HG02852 (cell line): ENCODE measurements at regions not wholly inside any gene's neighbourhood (a gene's known extent, or its start where the extent isn't known, plus 50 kb on each side); places are given as distances from the start of the nearest gene placed in this dataset.
"Not testable (repeated sequence)": the region's sequence is repeated elsewhere in the genome, so short reads cannot be mapped to it uniquely, and the experiment has no call there.

ENCODE experiments used
- ATAC-seq: cut with Tn5 transposase; IDR thresholded peaks from one replicate; pipeline ENCODE4 v1.9.1; 2021; ENCODE audit warnings: mild to moderate bottlenecking, moderate library complexity; ENCODE audit not compliant: unreplicated experiment

GRCh38 chr6:91213229-91213901 is 626.5 kb upstream of the MAP3K7 start:
- no peak for ATAC-seq

- ATAC-seq = no peak
These were observed 611.9 kb upstream of the MAP3K7 start for GRCh38 chr6:91198588-91199255.

- no peak for ATAC-seq
These were observed 609.9 kb upstream of the MAP3K7 start for GRCh38 chr6:91196729-91197128.

GRCh38 chr6:91193446-91193845 is 606.6 kb upstream of the MAP3K7 start:
- ATAC-seq = no peak

GRCh38 chr6:91190041-91190440 is 603.2 kb upstream of the MAP3K7 start:
- ATAC-seq = not testable (repeated sequence)

- no peak for ATAC-seq
These were observed 598.2 kb upstream of the MAP3K7 start for GRCh38 chr6:91185072-91185471.

- ATAC-seq = no peak
These were observed 594.5 kb upstream of the MAP3K7 start for GRCh38 chr6:91181416-91181815.

- no peak for ATAC-seq
These were observed 586.8 kb upstream of the MAP3K7 start for GRCh38 chr6:91173651-91174050.

- no peak for ATAC-seq
These were observed 586.3 kb upstream of the MAP3K7 start for GRCh38 chr6:91173186-91173585.

GRCh38 chr6:91171754-91172462 is 585.0 kb upstream of the MAP3K7 start:
- ATAC-seq = no peak

- ATAC-seq = no peak
These were observed 581.0 kb upstream of the MAP3K7 start for GRCh38 chr6:91167846-91168245.

GRCh38 chr6:91166271-91167046 is 579.6 kb upstream of the MAP3K7 start:
- ATAC-seq = no peak

- no peak for ATAC-seq
These were observed 577.2 kb upstream of the MAP3K7 start for GRCh38 chr6:91164105-91164504.

- ATAC-seq = no peak
These were observed 574.4 kb upstream of the MAP3K7 start for GRCh38 chr6:91161246-91161645.

GRCh38 chr6:91155129-91155785 is 568.4 kb upstream of the MAP3K7 start:
- ATAC-seq = peak; percentile 85

GRCh38 chr6:91152824-91153223 is 566.0 kb upstream of the MAP3K7 start:
- ATAC-seq = no peak

- no peak for ATAC-seq
These were observed 563.3 kb upstream of the MAP3K7 start for GRCh38 chr6:91149956-91150705.

- ATAC-seq = no peak
These were observed 562.5 kb upstream of the MAP3K7 start for GRCh38 chr6:91149246-91149955.

GRCh38 chr6:91144126-91144525 is 557.3 kb upstream of the MAP3K7 start:
- ATAC-seq = no peak
